Central memory CD4-positive, alpha-beta T cell (primary cell): ENCODE measurements at regions not wholly inside any gene's neighbourhood (a gene's known extent, or its start where the extent isn't known, plus 50 kb on each side); places are given as distances from the start of the nearest gene placed in this dataset.
"Not testable (repeated sequence)": the region's sequence is repeated elsewhere in the genome, so short reads cannot be mapped to it uniquely, and the experiment has no call there.

ENCODE experiments used
- DNase-seq: peaks from one replicate; pipeline ENCODE4 v3.0.0; 2022

- DNase-seq: no peak
These were observed 152.2 kb downstream of the SOX4 start for GRCh38 chr6:21745543-21746337.

DNA sequence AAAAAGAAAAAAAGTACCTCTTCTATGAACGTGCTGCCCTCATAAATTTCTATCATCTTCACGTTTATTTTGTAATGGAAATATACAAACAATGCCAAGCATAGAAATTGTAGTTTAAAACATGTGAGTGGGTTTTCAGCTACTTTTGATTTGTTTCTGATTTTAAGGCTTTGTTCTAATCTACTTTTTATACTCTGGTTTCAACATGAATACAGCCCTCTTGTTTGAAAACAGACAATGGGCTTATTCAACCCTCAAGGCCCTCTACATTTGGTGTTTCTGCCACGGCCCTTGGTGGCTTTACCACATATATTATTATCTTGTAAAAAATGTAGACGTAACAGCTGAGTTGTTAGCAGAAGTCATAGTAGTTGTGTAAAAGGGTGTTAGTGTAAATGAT lies 153.9 kb downstream of the SOX4 start:
- no peak for DNase-seq

DNA sequence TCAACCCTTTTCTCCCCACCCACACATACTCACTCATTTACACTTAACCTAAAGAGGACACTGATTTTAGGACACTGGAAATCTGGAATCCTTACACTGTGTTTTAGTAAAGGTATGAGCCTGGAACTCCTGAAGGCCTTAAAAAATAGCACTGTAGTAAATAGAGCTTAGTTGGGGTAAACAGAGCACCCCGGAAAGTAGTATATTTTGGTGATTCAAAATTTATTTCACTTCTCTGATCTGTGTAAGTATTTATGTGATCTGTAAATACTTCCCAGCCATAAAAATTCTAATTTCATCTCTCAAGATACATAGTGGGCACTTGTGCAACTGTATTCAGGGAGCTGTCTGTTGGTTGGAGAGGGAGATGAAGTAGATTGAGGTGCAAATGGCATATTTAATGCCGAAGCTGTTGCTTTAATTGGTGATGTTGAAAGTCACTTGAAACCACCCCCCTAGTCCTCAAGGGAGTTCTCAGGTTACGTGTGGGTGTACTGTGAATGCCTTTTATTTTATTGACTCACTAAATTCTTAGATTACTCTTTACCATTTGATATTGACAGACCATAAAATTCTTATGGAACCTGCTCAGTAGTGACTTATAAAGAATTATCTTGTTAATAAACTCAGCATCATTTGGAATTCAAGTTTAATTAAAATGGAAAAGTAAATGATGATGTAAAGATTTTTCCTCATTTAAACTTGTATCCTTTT lies 154.9 kb downstream of the SOX4 start:
- DNase-seq: no peak

- DNase-seq: no peak
These were observed 156.2 kb downstream of the SOX4 start for GRCh38 chr6:21749754-21750153.

GRCh38 chr6:21750575-21750974 lies 157.0 kb downstream of the SOX4 start:
- no peak for DNase-seq

- DNase-seq: no peak
These were observed 158.1 kb downstream of the SOX4 start for GRCh38 chr6:21751608-21752007.

GRCh38 chr6:21752054-21752811 lies 158.7 kb downstream of the SOX4 start:
- no peak for DNase-seq

DNA sequence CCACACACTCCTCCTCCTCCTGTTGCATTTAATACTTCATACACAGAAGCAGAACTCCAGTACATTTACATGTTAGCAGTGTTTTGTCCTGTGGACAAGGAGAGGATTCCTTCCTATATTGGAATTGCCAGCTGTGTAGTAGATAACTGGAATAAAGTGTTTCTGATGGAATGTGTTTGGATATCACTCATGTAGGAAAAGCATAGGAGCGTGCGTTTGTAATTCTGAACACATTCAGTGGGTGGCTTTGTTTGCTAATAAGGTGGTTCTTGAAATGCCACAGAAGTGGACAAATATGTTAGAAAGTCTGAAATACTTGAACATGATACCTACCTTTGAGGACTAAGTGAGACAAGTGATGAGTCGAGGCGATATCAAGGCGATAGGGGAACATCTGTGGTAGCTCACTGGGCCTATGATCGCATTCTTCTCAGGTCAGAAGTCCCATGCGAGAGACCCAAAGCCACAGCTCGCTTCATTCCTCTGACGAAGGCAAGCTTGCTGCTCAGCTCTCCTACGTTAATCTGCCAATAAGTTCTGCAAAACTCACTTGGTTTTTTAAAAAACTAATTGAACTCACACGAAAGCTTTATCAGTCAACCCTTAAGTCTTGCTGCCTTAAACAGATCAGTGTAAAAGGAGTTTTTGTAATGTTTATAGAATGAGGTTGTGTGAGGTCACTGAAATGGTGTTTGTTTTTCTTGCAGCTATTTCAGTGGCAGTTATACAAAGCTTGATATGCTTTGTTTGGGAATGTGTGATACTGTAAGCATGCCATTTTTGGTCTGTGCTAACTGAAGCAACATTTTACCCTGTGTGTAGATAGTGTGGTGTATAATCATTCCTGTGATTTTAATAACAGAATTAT lies 159.9 kb downstream of the SOX4 start:
- no peak for DNase-seq

DNA sequence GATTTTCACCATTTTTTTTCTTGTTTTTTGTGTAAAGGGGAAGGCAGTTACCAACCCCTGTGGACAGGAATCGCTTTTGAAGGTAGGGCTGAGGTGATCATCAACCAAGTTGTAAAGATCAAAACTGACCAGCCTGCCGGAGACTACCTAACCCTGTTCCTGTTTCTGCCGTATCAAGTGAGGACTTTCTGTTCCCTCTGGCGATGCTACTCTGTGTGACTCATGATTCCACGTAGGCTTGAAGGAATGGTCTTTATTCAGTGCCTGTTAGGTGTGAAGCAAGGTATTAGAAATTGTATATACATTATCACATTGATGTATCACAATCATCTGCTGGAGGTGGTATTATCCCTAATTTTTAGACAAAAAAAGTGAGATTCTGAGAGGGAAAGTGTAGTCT lies 161.3 kb downstream of the SOX4 start:
- no peak for DNase-seq

- DNase-seq: no peak
These were observed 162.9 kb downstream of the SOX4 start for GRCh38 chr6:21756487-21756886.

GRCh38 chr6:21757392-21757791 lies 163.8 kb downstream of the SOX4 start:
- not testable (repeated sequence) for DNase-seq

DNA sequence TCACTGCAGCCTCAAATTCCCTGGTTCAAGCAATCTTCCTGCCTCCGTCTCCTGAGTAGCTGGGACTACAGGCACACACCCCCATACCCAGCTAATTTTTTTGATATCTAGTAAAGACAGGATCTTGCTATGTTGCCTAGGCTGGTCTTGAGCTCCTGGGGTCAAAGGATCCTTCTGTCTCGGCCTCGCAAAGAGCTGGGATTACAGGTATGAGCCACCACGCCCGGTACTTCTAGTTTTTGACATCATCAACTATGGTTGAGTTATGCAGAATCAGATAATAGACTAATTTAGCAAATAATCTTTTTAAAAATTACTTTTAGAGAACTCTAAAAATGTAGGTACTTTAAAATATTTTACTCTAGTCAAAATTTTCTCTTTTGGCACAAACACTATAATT lies 166.2 kb downstream of the SOX4 start:
- DNase-seq: no peak

GRCh38 chr6:21761053-21761730 lies 167.6 kb downstream of the SOX4 start:
- not testable (repeated sequence) for DNase-seq

DNA sequence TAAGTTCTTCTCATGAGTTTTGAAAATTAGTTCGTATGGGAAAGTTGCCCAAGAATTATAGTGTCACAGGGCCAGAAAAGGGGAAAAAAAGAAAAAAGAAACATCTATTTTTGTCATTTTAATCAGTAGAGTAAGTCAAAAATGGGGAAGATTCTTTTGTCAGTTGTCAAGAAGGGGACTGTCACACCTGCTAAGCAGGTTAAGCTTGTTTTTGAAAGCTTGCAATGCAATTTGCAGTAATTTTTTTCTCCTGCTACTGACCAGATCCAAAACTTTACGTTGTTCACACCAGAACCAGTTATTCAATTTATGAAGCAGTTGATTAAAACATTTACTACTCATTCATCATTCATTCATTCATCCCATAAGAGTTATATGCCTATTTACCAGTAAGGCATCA lies 171.4 kb downstream of the SOX4 start:
- DNase-seq: no peak

DNA sequence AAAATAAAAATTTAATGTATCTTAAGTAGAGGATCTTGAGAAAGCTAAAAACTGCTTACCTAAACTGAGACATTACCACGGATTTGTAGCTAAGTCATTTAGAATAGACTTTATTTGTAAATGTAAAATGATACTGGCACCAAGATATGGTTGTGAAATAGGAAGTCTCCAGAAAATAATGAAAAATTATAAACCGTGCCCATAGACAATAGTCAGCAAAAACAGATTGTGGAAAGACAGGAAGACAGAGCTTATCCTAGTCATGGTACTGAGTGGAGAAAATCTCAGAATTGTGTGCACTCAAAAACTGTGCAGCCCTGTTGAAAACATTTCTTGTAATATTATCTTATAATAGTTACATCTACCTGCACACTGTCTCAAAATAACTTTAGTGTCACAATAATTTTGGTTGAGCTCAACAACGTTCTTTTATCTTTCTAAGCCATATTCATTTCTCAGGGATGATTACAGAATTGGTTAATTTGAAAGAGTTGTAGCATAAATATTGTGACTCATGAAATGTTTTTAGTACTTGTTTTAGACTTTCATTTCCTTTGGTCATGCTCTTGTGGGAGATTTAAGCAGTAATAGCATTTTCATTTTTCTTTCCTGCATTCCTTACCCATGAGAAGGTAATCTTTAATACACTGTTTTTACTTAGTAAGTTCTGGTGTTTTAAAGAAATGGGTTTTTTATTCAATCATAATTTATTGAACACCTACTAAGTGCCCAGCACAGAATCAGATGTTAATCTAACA lies 174.5 kb downstream of the SOX4 start:
- no peak for DNase-seq

GRCh38 chr6:21769405-21769861 lies 175.9 kb downstream of the SOX4 start:
- no peak for DNase-seq

DNA sequence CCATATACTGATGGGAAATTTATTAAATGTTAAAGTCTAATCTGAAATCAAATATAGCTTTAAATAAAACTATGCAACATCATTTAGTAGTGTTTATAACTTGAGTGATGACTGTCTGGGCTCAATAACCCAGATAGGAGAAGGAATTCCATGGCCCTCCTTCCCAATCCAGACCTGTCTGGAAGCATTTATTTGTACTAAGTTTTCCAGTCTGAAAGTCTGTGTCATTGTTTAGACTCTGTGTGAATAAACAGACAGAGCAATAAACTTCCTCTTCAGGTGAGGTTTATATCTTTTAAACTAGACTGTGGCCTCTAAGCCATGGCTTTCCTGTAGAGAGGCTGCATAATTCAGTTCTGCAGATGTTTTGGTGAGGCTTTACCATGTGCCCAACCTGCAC lies 176.4 kb downstream of the SOX4 start:
- DNase-seq: no peak

DNA sequence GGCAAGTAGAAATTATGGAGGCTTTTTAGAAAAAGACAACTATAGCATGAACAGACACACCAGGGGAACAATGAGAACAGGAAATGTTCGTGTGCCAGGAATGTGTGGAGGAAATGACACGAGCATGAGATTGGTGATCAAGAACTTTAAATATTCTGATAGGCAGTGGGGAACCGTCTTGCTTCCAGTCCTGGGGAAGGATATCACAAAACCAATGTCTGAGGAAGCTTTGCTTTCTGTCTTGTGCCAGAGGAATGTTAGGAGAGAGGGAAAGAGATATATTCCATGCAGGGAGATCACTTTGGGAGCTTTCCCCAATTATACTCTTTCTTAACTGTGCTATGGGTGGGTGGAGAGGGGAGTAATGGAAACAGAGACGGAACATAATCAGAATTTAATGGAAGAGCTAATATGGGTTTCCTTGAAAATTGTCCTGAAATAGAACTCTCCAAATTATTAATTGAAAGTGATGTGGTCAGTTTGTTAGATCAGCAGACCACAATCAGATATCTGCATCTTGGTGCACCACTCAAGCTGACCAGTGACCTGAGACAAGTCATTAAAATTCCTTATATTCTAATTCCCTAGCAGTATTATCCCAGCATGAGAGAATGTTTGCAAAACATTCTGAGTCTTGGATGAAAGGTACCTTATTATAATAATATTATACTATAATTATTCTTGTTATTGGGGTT lies 178.2 kb downstream of the SOX4 start:
- DNase-seq: no peak

- no peak for DNase-seq
These were observed 178.9 kb downstream of the SOX4 start for GRCh38 chr6:21772477-21772876.

DNA sequence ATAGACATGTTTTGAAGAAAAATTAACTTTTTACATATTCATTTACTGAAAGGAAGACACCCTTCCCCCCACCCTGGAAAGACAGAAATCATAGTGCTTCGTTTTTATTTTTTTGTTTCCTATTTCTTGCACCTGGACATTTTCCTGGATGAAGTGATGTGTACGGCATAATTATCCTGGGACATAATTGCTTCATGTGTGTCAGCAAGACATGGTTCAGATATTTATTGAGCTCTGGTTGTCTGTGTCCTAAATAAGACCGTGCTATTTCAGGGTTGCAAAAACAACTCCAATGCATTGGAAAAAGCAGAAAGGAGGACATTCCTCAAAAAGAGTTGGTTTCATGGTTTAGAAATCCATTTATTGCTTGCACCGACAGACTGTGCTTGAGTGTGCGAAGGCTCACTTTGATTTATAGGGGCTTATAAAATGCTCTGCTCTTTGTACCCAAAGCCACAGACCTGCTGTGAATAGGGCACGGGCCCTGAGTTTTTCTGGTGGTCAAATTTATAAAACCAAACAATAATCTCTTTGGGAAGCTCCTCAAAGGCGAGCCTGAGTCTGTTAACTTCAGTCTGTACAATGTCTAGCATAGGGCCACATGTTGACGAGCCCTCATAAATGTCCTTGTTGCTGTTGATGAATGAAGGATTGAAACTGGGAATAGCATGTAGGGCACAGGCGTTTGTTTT lies 179.5 kb downstream of the SOX4 start:
- DNase-seq: no peak
